ENCODE measurements at regions not wholly inside any gene's neighbourhood (a gene's known extent, or its start where the extent isn't known, plus 50 kb on each side); places are given as distances from the start of the nearest gene placed in this dataset.

DNA sequence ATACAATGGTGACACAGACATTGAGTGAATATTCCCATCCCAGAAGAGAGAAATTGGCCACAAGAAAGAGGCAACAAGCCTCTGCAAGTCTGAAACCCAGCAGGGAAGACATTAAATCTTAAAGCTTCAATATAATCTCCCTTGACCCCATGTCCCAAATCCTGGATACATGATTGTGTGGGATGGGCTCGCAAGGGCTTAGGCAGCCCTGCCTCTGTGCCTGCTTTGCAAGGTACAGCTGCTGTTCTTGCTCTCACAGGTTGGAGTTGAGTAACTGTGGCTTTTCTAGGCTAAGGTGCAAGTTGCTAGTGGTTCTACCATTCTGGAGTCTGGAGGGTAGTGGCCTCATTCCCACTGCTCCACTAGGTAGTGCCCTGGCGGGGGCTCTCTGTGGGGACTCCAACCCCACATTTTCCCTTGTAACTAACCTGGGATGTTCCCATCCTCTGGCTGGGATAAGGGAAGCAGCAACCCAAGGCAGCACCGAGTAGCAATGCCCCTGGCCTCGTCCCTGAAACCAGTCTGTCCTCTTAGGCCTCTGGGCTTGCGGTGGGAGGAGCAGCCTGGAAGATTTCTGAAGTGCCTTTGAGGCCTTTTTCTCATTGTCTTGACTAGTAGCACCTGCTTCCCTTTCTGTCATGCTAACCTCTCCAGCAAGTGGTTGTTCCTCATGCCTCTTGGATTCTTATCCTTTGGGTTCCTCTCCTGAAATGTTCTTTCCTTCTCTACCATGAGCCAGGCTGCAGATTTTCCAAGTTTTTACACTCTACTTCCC, 90.0 kb downstream of the FAM174B start:
- no peak for DNase-seq (ENCODE audit: low read depth)

DNA sequence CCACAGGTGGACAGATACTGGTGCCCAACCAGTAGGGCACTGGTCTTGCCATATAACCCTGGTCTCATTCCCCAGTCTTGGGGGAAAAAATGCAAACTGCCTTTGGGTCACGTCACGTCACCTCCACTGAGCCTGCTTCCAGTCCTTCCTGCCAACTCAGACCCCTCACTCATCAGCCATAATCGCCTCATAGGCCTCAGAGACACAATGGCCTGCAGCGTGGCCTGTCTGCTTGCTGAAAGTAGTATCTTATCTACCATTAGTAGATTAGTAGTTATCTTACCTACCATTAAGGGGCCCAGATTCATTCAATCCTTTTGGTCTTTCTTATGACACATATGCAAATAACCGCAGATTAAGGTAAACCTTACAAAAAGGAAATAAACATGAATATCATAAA, 93.8 kb downstream of the FAM174B start:
- no peak for DNase-seq (ENCODE audit: low read depth)

DNA sequence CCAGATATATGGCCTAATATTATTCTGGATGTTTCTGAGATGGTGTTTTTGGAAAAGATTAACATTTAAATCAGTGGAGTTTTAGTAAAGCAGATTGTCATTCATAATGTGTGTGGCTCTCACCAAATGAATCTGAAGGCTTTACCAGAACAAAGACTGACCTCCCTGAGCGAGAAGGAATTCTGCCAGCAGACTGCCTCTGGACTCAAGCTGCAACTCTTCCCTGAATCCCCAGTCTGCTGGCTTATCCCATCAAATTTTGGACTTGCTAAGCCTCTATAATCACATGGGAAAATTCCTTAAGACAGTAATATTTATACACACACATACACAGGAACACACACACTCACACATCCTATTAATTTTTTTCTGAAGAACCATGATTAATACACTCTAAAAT, 102.3 kb downstream of the FAM174B start:
- DNase-seq (ENCODE audit: low read depth): no peak

DNA sequence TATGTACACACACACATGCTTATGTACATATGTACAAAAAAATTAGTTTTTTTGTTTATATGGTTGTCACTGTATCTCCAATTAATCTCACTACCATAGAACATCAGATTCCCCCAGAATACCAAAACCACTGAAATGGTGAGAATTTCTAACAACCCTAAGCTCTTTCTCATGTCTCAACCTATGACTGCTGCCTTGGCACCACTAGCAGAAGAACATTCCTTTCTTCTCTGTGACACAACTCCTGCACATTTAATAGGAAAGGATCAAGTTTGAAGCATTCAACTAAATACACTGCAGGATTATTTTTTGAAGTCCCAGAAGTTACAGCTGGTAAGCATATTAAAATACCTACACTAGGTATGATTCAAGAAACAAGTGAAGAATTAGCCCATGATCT, 109.6 kb downstream of the FAM174B start:
- no peak for DNase-seq (ENCODE audit: low read depth)

DNA sequence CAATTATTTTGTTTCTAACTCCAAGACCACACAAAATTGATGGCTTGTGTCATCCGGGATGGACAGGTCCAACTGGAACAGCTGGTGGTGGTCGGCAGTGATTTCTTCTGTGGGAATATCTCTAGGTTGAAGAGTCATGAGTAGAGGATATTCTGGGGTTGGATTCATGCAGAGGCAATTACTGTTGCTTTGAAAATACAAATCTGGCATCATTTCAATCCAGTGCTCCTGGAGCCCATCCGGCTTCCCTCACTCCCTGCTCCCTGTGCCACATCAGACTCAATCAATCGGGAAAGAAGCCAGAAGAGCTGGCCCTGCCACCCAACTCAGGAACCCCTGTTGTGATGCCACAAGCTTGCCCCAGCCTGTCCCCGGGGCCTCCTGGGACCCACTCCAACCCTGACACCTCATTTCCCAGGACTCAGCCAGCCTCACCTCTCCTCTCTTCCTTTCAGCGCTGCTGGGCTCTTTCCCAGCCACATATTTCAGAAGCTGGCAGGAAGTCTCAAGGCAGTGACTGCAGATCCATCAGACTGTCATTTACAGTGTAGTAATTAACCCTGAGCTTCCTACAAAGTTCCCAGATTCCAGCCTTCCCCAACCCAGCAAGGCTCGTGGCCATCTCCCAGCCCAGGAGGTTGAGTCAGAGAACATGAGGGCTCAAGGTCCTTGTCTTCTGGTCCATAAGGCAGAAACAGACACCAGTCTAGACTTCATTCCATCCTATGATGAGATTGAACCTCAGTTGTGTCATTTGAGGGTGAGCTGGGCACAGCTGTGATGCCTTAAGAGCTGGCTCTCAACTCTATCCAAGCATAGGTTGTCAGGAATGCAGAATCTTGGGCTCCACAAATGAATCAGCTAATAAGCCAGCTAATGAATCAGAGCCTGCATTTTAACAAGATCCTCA, 114.0 kb downstream of the FAM174B start:
- DNase-seq (ENCODE audit: low read depth): no peak

DNA sequence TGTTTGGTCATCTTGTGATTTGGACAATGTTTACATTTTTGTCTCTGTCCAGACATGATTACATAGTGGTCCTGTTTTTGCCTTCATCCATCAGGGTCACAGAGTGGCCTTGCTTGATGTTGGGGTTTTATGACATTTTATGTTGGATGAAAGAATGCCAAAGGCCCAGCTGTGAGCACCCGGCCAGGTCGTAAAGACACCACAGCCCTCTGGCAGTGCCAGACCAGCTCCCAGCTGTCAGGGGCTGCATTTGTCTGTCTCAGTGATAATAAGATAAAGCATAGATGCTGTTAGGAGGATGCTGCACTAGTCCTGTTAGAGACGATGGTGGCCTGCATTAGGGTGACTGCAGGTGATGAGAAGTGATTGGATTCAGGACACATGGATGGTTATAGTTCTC, 117.5 kb downstream of the FAM174B start:
- DNase-seq (ENCODE audit: low read depth): no peak

DNA sequence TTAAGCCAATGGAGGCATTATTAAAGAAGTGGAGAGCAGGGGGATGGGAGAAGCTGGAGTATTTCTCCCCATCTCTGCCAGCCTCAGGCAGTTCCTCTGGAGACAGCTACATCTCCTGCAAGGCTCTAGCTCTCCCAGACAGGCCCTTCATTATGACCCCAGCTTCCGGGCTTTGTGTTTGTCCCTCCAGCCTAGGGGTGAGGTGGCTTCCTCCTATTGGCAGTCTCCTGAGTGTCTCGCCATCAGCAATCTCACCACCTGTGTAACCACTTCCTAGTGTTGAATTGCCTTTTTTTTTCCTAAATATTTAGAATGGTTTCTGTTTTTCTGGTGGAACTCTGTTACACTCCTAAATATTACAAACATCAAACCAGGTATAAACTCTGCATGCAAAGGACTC, 122.3 kb downstream of the FAM174B start:
- DNase-seq (ENCODE audit: low read depth): no peak

DNA sequence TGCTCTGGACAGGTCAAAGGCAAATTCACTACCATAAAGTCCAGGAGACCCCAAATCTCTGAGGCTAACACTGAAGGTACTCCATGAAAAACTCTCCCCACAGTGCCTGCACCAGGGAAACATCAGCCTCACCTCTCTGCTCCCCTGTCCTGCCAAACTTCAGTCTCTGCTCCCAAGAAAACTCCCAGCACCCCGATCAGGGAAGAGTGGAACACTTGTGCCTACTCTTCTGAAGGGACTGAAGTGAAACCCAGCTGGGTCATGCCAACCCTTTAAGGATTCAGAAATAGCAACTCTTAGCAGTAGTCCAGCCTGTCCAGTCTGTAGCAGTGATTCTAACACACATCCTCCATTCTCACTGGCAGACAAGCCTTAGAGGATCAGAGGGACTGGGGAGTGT, 124.2 kb downstream of the FAM174B start:
- no peak for DNase-seq (ENCODE audit: low read depth)

DNA sequence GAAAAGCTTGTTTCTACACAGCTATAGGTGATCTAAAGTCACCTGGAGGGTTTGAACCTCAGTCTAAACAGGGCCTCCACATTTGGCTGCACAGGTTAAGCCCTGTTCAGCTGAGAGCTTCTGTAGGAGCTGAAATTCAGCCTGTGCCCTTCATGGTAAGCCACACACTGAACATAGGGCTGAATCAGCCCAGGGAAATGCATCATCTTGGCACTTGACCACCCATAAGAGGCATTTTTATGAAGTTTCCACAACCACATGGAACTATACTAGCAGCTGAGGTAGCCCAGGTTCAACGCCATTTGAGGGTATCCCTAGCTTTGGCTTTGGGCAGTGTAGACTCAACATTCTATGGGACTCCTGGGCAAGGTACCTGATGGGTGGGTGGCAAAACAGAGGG, 126.8 kb downstream of the FAM174B start:
- DNase-seq (ENCODE audit: low read depth): no peak

DNA sequence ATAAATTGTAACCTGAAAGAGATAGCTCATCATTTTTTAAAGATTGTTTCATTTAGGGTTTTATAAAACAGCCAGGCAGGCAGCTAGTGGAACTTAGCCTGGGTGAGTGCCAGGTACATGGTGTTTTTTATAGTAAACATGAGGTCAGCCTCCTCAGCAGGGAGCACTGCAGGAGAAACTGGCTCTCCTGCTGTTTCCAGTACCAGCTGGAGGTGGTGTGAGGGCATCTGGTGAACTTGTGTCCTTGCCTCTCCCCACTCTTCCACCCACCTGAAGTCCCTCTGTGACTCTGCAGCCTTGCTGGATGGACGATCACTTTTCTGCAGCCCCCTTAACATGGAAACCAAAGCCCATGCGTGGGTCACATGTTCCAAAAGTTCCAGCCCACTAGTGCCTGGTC, 128.4 kb downstream of the FAM174B start:
- no peak for DNase-seq (ENCODE audit: low read depth)

DNA sequence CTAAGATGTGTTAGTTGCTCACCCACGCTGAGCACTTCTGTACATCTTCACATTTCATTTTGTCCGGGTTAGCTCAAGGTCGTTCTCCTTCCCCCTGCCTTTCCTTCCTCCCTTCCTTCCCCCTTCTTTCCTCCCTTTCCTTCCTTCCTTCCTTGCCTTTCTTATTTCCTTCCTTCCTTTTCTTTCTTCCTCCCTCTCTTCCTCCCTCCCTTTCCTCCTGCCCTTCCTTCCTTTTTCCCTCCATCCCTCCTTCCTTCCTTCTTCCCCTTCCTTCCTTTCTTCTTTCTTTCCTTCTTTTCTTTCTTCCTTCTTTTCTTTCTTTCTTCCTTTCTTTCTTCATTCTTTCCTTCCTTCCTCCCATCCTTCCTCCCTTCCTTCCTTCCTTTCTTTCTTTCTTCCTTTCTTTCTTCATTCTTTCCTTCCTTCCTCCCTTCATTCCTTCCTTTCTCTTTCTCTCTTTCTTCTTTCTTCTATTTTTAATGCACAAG, 129.8 kb downstream of the FAM174B start:
- DNase-seq (ENCODE audit: low read depth): no peak

DNA sequence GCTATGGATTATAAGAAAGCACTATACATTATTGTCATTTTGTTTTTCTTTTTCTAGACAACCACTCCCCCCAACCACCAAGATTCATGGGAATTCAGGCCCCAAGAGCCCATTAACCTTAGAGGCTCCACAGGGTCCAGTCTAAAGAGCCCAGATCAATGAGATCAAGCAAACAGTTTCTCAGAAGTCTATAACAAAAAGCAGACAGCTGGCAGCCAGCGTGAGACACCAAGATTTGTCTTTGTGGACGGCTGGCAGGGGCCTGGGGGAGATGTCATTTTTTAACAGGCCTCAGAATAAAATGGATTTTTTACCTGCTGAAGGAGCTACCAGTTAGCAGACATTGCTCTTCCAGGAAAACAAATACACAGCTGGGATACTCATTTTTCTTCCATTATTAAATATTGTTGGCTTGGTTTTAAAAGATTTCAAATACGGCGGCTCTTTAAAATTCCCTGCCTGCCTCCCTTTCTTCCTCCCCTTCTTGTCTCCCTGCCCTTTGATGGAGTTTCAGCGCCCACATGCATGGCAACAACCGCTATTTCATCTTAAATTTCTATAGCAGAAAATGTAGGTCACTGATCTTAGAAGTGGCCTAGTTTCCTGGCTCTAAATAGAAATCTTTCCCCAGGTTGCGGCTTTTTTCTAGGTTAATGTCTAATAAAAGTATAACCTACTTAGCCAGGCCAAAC, 130.6 kb downstream of the FAM174B start:
- no peak for DNase-seq (ENCODE audit: low read depth)

DNA sequence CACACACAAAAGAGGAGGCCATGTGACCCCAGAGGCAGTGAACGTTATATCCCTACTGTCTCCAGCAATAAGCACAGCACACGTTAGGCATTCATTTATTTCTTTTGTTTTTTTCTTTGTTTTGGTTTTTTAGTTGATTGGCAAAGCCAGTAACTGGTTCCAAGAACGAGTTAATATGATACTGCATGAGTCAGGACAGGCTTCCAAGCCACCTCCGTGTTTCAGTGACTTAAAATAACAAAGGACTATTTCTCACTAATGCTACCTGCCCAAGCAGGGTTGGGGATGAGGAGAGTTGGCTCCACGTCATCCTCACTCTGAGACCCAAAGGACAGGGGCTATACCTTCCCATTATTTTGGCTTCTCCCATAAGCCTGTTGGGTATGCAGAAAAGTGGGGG, 130.5 kb downstream of the ST8SIA2 start:
- DNase-seq (ENCODE audit: low read depth): no peak

DNA sequence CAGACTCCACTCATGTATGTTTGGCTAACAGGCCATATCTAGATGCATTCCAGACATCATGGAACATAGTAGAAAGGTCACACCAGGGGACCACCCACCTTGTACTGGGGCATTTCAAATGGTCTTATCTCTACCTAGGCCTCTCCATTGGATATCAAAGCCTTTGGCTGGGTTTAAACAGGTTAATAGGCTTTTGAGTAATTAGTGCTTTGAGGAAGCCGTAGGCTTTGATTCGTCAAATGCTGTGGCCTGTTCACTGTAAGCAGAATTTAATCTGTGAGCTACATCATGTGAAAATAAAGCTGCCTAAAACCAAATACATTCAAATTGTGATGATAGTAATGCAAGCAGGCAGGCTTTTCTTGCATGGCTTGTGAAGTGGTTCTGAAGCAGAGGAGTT, 129.5 kb downstream of the ST8SIA2 start:
- no peak for DNase-seq (ENCODE audit: low read depth)

DNA sequence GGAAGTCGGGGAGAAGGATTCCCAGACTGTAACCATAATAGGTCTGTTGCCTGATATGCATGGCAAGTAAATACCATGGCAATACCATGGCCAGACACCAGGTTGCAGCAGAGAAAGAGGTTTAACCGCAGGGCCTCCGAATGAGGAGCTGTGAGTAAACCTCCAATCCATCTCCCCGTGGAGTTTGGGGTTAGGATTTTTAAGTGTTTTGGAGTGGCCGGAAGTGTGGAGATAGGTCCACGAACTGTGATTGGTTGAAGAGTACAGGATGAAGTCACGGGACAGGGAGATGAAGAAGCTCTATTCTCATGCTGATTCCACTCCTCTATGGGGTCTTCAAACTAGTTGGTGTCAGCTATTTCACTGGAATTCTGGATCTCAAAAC, 127.9 kb downstream of the ST8SIA2 start:
- DNase-seq (ENCODE audit: low read depth): peak; percentile 16

DNA sequence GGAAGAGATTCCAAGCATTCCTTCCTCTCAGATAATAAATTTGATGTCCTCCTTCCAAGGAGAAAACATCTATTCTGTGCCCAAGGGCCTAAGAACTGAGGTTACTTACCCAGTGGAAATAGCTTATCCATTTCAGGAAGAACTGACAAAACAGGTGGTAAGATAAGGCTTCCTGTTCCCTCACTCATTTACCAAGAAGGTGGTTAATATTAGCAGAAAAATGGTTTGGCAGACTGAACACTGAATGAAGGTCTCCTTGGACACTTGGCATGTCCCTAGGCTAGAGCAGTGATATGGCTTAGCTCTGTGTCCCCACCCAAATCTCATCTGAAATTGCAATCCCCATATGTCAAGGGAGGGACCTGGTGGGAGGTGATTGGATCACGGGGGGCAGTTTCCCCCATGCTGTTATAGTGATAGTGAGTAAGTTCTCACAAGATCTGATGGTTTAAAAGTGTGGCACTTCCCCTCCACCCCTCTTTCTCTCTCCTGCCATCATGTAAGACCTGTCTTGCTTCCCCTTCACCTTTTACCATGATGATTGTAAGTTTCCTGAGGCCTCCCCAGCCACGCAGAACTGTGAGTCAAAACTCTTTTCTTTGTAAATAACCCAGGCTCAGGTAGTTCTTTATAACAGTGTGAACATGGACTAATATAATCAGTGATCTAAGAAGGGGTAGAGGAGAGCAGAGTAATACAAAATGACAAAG, 127.4 kb downstream of the ST8SIA2 start:
- no peak for DNase-seq (ENCODE audit: low read depth)

DNA sequence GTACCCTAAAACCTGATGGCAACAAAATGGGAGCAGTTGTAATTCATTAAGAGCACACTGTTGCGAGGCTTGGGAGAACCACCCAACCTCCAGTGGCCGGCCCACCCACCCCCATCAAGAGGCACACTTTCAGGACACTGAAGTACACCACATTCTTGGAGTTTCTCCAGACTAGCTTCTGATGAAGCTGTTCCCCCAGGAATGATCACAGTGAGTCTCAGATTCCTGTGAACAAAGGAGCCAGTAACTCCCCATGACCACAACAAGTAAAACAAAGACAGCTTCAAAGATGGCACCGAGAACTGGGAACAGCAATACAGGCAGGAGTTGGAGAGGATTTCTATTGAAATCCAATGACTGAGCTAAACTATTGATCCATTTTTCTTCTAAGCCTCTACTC, 126.0 kb downstream of the ST8SIA2 start:
- no peak for DNase-seq (ENCODE audit: low read depth)

All from stimulated activated CD8-positive, alpha-beta memory T cell treated with anti-CD3 and anti-CD28 coated beads, Interleukin-4, amount 100 ng/mL, for 24 hours (primary cell).